ENCODE measurements at regions not wholly inside any gene's neighbourhood (a gene's known extent, or its start where the extent isn't known, plus 50 kb on each side); places are given as distances from the start of the nearest gene placed in this dataset.

- no peak for TF ChIP-seq EZH2 (IDR thresholded peaks at IDR 0.05; ENCODE audit: borderline replicate concordance, insufficient read depth, low read length, poor library complexity, severe bottlenecking)
- no peak for TF ChIP-seq MXI1 (conservative IDR thresholded peaks at IDR 0.05; ENCODE audit: poor library complexity, severe bottlenecking)
- no peak for TF ChIP-seq EP300 (conservative IDR thresholded peaks at IDR 0.05; ENCODE audit: poor library complexity, severe bottlenecking)
- TF ChIP-seq TAF1 (IDR thresholded peaks at IDR 0.05; ENCODE audit: low read depth) = no peak
- no peak for TF ChIP-seq SMC3 (conservative IDR thresholded peaks at IDR 0.05; ENCODE audit: poor library complexity)
- TF ChIP-seq POLR2AphosphoS5 (IDR thresholded peaks at IDR 0.05) = no peak
- TF ChIP-seq RAD21 (conservative IDR thresholded peaks at IDR 0.05) = no peak
- no peak for TF ChIP-seq REST (IDR thresholded peaks at IDR 0.05; ENCODE audit: borderline replicate concordance)
- no peak for TF ChIP-seq CTCF (IDR thresholded peaks at IDR 0.05; ENCODE audit: poor library complexity, severe bottlenecking)
- H3K9me3 ChIP-seq (ENCODE audit: low read length) = no peaks in the 10 kb centered on the region
- H3K27me3 ChIP-seq (ENCODE audit: insufficient read depth, low read depth, low read length) = no peaks in the 10 kb centered on the region
- H3K79me2 ChIP-seq (replicated peaks; ENCODE audit: insufficient read depth, low read length) = no peaks in the 10 kb centered on the region
- no peaks in the 10 kb centered on the region for H3K9me2 ChIP-seq (ENCODE audit: insufficient read depth, low read length)
- no peak overlapping the region for H3K9ac ChIP-seq (ENCODE audit: low read length)
- no peak overlapping the region for H2AFZ ChIP-seq (ENCODE audit: low read depth, low read length)
- no peak overlapping the region for H3K4me2 ChIP-seq (ENCODE audit: low read length)
- H3K36me3 ChIP-seq (ENCODE audit: insufficient read depth, low read length) = no peaks in the 10 kb centered on the region
- H3K27ac ChIP-seq (ENCODE audit: low read length) = no peak overlapping the region
- no peaks in the 10 kb centered on the region for H3F3A ChIP-seq (ENCODE audit: insufficient read depth, low read length, poor library complexity, severe bottlenecking)
- H4K20me1 ChIP-seq (ENCODE audit: insufficient read depth) = no peaks in the 10 kb centered on the region
- no peak overlapping the region for H3K4me3 ChIP-seq (ENCODE audit: low read length)
These were observed 99.0 kb upstream of the TRPC4 start for GRCh38 chr13:37968555-37968954.

GRCh38 chr13:37966266-37966665, 96.7 kb upstream of the TRPC4 start:
- Histone ChIP-seq H3K27me3 (ENCODE audit: insufficient read depth, low read depth, low read length) (no peaks in the 10 kb centered on the region), H3K36me3 (ENCODE audit: insufficient read depth, low read length) (no peaks in the 10 kb centered on the region), H3F3A (ENCODE audit: insufficient read depth, low read length, poor library complexity, severe bottlenecking) (no peaks in the 10 kb centered on the region), H3K9ac (ENCODE audit: low read length) (no peak overlapping the region), H4K20me1 (ENCODE audit: insufficient read depth) (no peaks in the 10 kb centered on the region), H3K9me2 (ENCODE audit: insufficient read depth, low read length) (no peaks in the 10 kb centered on the region), H3K4me3 (ENCODE audit: low read length) (no peak overlapping the region), H3K4me2 (ENCODE audit: low read length) (no peak overlapping the region), H2AFZ (ENCODE audit: low read depth, low read length) (no peak overlapping the region), H3K27ac (ENCODE audit: low read length) (no peak overlapping the region), H3K9me3 (ENCODE audit: low read length) (no peaks in the 10 kb centered on the region), H3K79me2 (replicated peaks; ENCODE audit: insufficient read depth, low read length) (no peaks in the 10 kb centered on the region)
- TF ChIP-seq EZH2 (IDR thresholded peaks at IDR 0.05; ENCODE audit: borderline replicate concordance, insufficient read depth, low read length, poor library complexity, severe bottlenecking) (no peak), TAF1 (IDR thresholded peaks at IDR 0.05; ENCODE audit: low read depth) (no peak), SMC3 (conservative IDR thresholded peaks at IDR 0.05; ENCODE audit: poor library complexity) (no peak), CTCF (IDR thresholded peaks at IDR 0.05; ENCODE audit: poor library complexity, severe bottlenecking) (no peak), MXI1 (conservative IDR thresholded peaks at IDR 0.05; ENCODE audit: poor library complexity, severe bottlenecking) (no peak), EP300 (conservative IDR thresholded peaks at IDR 0.05; ENCODE audit: poor library complexity, severe bottlenecking) (no peak), REST (IDR thresholded peaks at IDR 0.05; ENCODE audit: borderline replicate concordance) (no peak), RAD21 (conservative IDR thresholded peaks at IDR 0.05) (no peak), POLR2AphosphoS5 (IDR thresholded peaks at IDR 0.05) (no peak)
